Liver (tissue), 8 donors: ENCODE measurements at regions not wholly inside any gene's neighbourhood (a gene's known extent, or its start where the extent isn't known, plus 50 kb on each side); places are given as distances from the start of the nearest gene placed in this dataset.

Experiments used
- DNase-seq: peaks from one replicate; pipeline ENCODE4 v3.0.0-alpha.2; 2017; ENCODE audit warnings: low spot score
- H3K27ac ChIP-seq, 2 donors: one replicate each; pipeline ENCODE4 v1.7.0; 2013; ENCODE audit warnings: inconsistent platforms in 2 of 2, low read length in 2 of 2, control low read depth in 1 of 2, low read depth in 1 of 2, mild to moderate bottlenecking in 1 of 2
- H3K27me3 ChIP-seq, 4 donors: one replicate each; pipeline versions ENCODE4 v1.6.1 to v1.7.0; 2013; ENCODE audit warnings: low read length in 3 of 4, inconsistent platforms in 1 of 4, mild to moderate bottlenecking in 1 of 4, moderate library complexity in 1 of 4; ENCODE audit not compliant: control insufficient read depth in 4 of 4, insufficient read depth in 4 of 4
- H3K36me3 ChIP-seq, 4 donors: one replicate each; pipeline versions ENCODE4 v1.6.1 to v1.7.0; 2013; ENCODE audit warnings: low read length in 3 of 4, mild to moderate bottlenecking in 3 of 4, low read depth in 1 of 4, moderate library complexity in 1 of 4; ENCODE audit not compliant: control insufficient read depth in 4 of 4, insufficient read depth in 3 of 4
- H3K4me1 ChIP-seq, 4 donors: one replicate each; pipeline versions ENCODE4 v1.6.1 to v1.7.0; 2013; ENCODE audit warnings: low read length in 3 of 4, mild to moderate bottlenecking in 3 of 4, moderate library complexity in 1 of 4; ENCODE audit not compliant: control insufficient read depth in 4 of 4, insufficient read depth in 4 of 4
- H3K4me3 ChIP-seq, 3 donors: one replicate each; pipeline versions ENCODE4 v1.6.1 to v1.7.0; 2013; ENCODE audit warnings: low read length in 3 of 3, control low read depth in 1 of 3, low read depth in 1 of 3, mild to moderate bottlenecking in 1 of 3
- H3K9ac ChIP-seq, 2 donors: one replicate each; pipeline ENCODE4 v1.7.0; 2013; ENCODE audit warnings: low read length in 2 of 2, mild to moderate bottlenecking in 2 of 2, moderate library complexity in 2 of 2, control low read depth in 1 of 2, low read depth in 1 of 2
- H3K9me3 ChIP-seq, 4 donors: one replicate each; pipeline versions ENCODE4 v1.6.1 to v1.7.0; 2013; ENCODE audit warnings: low read length in 3 of 4; ENCODE audit not compliant: control insufficient read depth in 4 of 4
- EGR1 ChIP-seq, 2 donors: IDR thresholded peaks; 2 replicates each; pipeline ENCODE4 v1.6.1; 2016 to 2018; ENCODE audit warnings: antibody characterized with exemption in 2 of 2, low read depth in 2 of 2
- FOXA1 ChIP-seq: IDR thresholded peaks from 2 replicates; pipeline ENCODE4 v1.6.1; 2016; ENCODE audit warnings: antibody characterized with exemption
- FOXA2 ChIP-seq: IDR thresholded peaks from 2 replicates; pipeline ENCODE4 v1.6.1; 2016; ENCODE audit warnings: antibody characterized with exemption
- GABPA ChIP-seq, 2 donors: IDR thresholded peaks in 1 of 2; conservative IDR thresholded peaks in 1 of 2; 2 replicates each; pipeline ENCODE4 v1.6.1; 2016; ENCODE audit warnings: antibody characterized with exemption in 2 of 2, mild to moderate bottlenecking in 1 of 2, moderate library complexity in 1 of 2
- HNF4A ChIP-seq, 2 donors: conservative IDR thresholded peaks; 2 replicates each; pipeline ENCODE4 v1.6.1; 2016; ENCODE audit warnings: antibody characterized with exemption in 2 of 2, mild to moderate bottlenecking in 2 of 2
- HNF4G ChIP-seq: IDR thresholded peaks from 2 replicates; pipeline ENCODE4 v1.6.1; 2016; ENCODE audit warnings: antibody characterized with exemption
- JUND ChIP-seq, 2 donors: IDR thresholded peaks; 2 replicates each; pipeline ENCODE4 v1.6.1; 2016; ENCODE audit warnings: antibody characterized with exemption in 2 of 2
- NR2F2 ChIP-seq: IDR thresholded peaks from 2 replicates; pipeline ENCODE4 v1.6.1; 2016; ENCODE audit warnings: antibody characterized with exemption
- RAD21 ChIP-seq, 2 donors: IDR thresholded peaks; 2 replicates each; pipeline ENCODE4 v1.6.1; 2016; ENCODE audit warnings: antibody characterized with exemption in 2 of 2, mild to moderate bottlenecking in 2 of 2
- RXRA ChIP-seq, 2 donors: IDR thresholded peaks; 2 replicates each; pipeline ENCODE4 v1.6.1; 2017 to 2018; ENCODE audit warnings: antibody characterized with exemption in 2 of 2, mild to moderate bottlenecking in 1 of 2
- SP1 ChIP-seq: IDR thresholded peaks from 2 replicates; pipeline ENCODE4 v1.6.1; 2018; ENCODE audit warnings: antibody characterized with exemption, mild to moderate bottlenecking
- TAF1 ChIP-seq: conservative IDR thresholded peaks from 2 replicates; pipeline ENCODE4 v1.6.1; 2016; ENCODE audit warnings: antibody characterized with exemption, mild to moderate bottlenecking
- YY1 ChIP-seq: IDR thresholded peaks from 2 replicates; pipeline ENCODE4 v1.6.1; 2016; ENCODE audit warnings: antibody characterized with exemption, mild to moderate bottlenecking
- WGBS: extraction: QIAGEN DNeasy Blood & Tissue Kit; methylation state at CpG from one replicate; pipeline ENCODE4 v1.1.7; 2013; 5-methylcytosine and 5-hydroxymethylcytosine counted together
- TF ChIP-seq, protein P1 (sequence below): IDR thresholded peaks from 2 replicates; pipeline ENCODE4 v1.6.1; 2016; ENCODE audit warnings: antibody characterized with exemption
- TF ChIP-seq, protein P2 (sequence below): fragments of 150-350 bp; IDR thresholded peaks from 2 replicates; pipeline ENCODE4 v1.5.1; 2017; ENCODE audit warnings: improper control_type of control experiment, low read depth, low read length; ENCODE audit not compliant: missing input control
- TF ChIP-seq, protein P3 (sequence below): IDR thresholded peaks from 2 replicates; pipeline ENCODE4 v1.6.1; 2016; ENCODE audit warnings: antibody characterized with exemption
- TF ChIP-seq, protein P4 (sequence below): IDR thresholded peaks from 2 replicates; pipeline ENCODE4 v1.6.1; 2016; ENCODE audit warnings: antibody characterized with exemption, mild to moderate bottlenecking
- TF ChIP-seq, protein P5 (sequence below): IDR thresholded peaks from 2 replicates; pipeline ENCODE4 v1.6.1; 2016; ENCODE audit warnings: antibody characterized with exemption
- donor health status: healthy.
- donor health status: healthy.
- donor health status: healthy.
- donor health status: healthy.
- donor health status: healthy.

DNA sequence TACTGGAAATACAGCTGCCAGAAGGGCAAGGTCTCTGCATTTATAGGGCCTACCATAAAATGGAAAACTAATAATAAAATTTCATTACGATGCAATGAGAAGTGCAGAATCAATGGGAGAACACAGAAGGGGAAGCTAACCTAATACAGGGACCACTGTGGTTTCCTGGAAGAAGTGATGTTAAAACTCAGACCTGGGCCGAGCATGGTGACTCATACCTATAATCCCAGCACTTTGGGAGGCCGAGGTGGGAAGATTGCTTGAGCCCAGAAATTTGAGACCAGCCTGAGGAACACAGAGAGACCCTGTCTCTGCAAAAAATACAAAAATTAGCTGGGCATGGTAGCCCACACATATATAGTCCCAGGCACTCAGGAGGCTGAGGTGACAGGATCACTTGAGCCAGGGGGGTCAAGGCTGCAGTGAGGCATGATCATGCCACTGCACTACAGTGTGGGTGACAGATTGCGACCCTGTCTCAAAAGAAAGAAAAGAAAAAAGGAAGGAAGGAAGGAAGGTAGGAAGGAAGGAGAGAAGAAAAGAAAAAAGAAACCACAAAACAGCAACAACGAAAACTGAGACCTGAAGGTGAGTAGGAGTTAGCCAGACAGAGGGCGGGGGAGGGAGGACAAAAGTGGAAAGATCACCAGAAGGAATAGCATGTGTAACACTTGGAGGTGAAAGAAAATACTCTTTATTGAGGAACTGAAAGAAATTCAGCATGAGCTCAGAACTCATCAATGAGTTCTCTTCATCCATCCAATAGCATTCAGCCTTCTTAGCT lies 58.3 kb upstream of the DTNA start (continued):
- TF ChIP-seq, protein P1, sequence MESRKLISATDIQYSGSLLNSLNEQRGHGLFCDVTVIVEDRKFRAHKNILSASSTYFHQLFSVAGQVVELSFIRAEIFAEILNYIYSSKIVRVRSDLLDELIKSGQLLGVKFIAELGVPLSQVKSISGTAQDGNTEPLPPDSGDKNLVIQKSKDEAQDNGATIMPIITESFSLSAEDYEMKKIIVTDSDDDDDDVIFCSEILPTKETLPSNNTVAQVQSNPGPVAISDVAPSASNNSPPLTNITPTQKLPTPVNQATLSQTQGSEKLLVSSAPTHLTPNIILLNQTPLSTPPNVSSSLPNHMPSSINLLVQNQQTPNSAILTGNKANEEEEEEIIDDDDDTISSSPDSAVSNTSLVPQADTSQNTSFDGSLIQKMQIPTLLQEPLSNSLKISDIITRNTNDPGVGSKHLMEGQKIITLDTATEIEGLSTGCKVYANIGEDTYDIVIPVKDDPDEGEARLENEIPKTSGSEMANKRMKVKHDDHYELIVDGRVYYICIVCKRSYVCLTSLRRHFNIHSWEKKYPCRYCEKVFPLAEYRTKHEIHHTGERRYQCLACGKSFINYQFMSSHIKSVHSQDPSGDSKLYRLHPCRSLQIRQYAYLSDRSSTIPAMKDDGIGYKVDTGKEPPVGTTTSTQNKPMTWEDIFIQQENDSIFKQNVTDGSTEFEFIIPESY: no peak

DNA sequence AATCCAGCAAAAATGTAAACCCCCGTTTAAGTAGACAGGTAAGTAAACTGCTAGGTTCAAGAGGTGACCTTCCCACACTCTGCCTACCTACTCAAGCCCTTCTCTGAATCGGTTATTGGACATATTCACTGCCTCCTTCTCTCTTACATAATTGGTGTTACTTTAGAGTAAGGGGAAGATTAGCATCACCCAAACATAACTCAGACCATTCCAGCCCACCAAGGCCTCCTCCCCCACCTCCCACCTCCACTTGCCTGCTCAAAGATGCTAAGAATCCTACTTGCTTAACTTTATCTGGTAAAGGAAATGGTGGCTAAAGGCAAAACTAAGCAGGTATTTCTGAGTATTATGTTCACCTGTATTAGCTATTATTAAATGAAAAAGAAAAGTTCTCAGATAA lies 55.0 kb upstream of the DTNA start:
- DNase-seq: no peak
- 94% methylated on average over 2 of the region's 2 CpGs for WGBS
- no peaks in the 10 kb centered on the region for H3K9me3 ChIP-seq
- H3K36me3 ChIP-seq: no peaks in the 10 kb centered on the region
- TF ChIP-seq HNF4G: no peak
- TF ChIP-seq GABPA (IDR thresholded peaks at IDR 0.05 in 1 of 2, conservative IDR thresholded peaks at IDR 0.05 in 1 of 2): no peak
- TF ChIP-seq FOXA1: no peak
- TF ChIP-seq HNF4A (conservative IDR thresholded peaks at IDR 0.05): no peak
- TF ChIP-seq, protein P2, sequence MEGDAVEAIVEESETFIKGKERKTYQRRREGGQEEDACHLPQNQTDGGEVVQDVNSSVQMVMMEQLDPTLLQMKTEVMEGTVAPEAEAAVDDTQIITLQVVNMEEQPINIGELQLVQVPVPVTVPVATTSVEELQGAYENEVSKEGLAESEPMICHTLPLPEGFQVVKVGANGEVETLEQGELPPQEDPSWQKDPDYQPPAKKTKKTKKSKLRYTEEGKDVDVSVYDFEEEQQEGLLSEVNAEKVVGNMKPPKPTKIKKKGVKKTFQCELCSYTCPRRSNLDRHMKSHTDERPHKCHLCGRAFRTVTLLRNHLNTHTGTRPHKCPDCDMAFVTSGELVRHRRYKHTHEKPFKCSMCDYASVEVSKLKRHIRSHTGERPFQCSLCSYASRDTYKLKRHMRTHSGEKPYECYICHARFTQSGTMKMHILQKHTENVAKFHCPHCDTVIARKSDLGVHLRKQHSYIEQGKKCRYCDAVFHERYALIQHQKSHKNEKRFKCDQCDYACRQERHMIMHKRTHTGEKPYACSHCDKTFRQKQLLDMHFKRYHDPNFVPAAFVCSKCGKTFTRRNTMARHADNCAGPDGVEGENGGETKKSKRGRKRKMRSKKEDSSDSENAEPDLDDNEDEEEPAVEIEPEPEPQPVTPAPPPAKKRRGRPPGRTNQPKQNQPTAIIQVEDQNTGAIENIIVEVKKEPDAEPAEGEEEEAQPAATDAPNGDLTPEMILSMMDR: no peak
- TF ChIP-seq JUND (IDR thresholded peaks at IDR 0.05): no peak
- no peak for TF ChIP-seq RAD21 (IDR thresholded peaks at IDR 0.05)
- no peak for TF ChIP-seq YY1
- no peak for TF ChIP-seq SP1
- TF ChIP-seq, protein P3, sequence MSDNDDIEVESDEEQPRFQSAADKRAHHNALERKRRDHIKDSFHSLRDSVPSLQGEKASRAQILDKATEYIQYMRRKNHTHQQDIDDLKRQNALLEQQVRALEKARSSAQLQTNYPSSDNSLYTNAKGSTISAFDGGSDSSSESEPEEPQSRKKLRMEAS: no peak
- no peak for TF ChIP-seq EGR1 (IDR thresholded peaks at IDR 0.05; ENCODE audit: low read depth in 2 of 2)
- no peak for TF ChIP-seq TAF1
- TF ChIP-seq, protein P4, sequence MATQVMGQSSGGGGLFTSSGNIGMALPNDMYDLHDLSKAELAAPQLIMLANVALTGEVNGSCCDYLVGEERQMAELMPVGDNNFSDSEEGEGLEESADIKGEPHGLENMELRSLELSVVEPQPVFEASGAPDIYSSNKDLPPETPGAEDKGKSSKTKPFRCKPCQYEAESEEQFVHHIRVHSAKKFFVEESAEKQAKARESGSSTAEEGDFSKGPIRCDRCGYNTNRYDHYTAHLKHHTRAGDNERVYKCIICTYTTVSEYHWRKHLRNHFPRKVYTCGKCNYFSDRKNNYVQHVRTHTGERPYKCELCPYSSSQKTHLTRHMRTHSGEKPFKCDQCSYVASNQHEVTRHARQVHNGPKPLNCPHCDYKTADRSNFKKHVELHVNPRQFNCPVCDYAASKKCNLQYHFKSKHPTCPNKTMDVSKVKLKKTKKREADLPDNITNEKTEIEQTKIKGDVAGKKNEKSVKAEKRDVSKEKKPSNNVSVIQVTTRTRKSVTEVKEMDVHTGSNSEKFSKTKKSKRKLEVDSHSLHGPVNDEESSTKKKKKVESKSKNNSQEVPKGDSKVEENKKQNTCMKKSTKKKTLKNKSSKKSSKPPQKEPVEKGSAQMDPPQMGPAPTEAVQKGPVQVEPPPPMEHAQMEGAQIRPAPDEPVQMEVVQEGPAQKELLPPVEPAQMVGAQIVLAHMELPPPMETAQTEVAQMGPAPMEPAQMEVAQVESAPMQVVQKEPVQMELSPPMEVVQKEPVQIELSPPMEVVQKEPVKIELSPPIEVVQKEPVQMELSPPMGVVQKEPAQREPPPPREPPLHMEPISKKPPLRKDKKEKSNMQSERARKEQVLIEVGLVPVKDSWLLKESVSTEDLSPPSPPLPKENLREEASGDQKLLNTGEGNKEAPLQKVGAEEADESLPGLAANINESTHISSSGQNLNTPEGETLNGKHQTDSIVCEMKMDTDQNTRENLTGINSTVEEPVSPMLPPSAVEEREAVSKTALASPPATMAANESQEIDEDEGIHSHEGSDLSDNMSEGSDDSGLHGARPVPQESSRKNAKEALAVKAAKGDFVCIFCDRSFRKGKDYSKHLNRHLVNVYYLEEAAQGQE: no peak
- TF ChIP-seq NR2F2: no peak
- no peak for TF ChIP-seq FOXA2
- TF ChIP-seq, protein P5, sequence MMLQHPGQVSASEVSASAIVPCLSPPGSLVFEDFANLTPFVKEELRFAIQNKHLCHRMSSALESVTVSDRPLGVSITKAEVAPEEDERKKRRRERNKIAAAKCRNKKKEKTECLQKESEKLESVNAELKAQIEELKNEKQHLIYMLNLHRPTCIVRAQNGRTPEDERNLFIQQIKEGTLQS: no peak
- TF ChIP-seq, protein P1: no peak
- TF ChIP-seq RXRA (IDR thresholded peaks at IDR 0.05): no peak
- H3K27me3 ChIP-seq: no peaks in the 10 kb centered on the region
- no peak overlapping the region for H3K9ac ChIP-seq
- peaks cover 0 to 4% (median 0%) of the 10 kb centered on the region in 4 donors for H3K4me1 ChIP-seq
- H3K4me3 ChIP-seq: no peak overlapping the region
- H3K27ac ChIP-seq: no peak overlapping the region
